ENCODE measurements at regions not wholly inside any gene's neighbourhood (a gene's known extent, or its start where the extent isn't known, plus 50 kb on each side); places are given as distances from the start of the nearest gene placed in this dataset.

- no peak for DNase-seq
Measured at GRCh38 chr1:59223198-59223597, 73.7 kb upstream of the FGGY start.

- no peak for DNase-seq
Measured at GRCh38 chr1:59223989-59224634, 72.8 kb upstream of the FGGY start.

GRCh38 chr1:59225594-59226316, 71.1 kb upstream of the FGGY start:
- DNase-seq = no peak

GRCh38 chr1:59229138-59229537, 67.8 kb upstream of the FGGY start:
- DNase-seq = no peak

- DNase-seq = no peak
Measured at GRCh38 chr1:59230622-59231021, 66.3 kb upstream of the FGGY start.

- peak; percentile 41 to 70 for DNase-seq
Measured at GRCh38 chr1:59232216-59232615, 64.7 kb upstream of the FGGY start.

GRCh38 chr1:59233444-59233843, 63.5 kb upstream of the FGGY start:
- DNase-seq = no peak

GRCh38 chr1:59236721-59237545, 60.0 kb upstream of the FGGY start:
- DNase-seq = no peak

GRCh38 chr1:59237900-59238299, 59.0 kb upstream of the FGGY start:
- DNase-seq = peak in 1 of 2 experiments; percentile 25

GRCh38 chr1:59238333-59238934, 58.5 kb upstream of the FGGY start:
- DNase-seq = peak; percentile 89 to 90

GRCh38 chr1:59238993-59239392, 57.9 kb upstream of the FGGY start:
- peak; percentile 88 to 89 for DNase-seq

- no peak for DNase-seq
Measured at GRCh38 chr1:59241909-59242308, 55.0 kb upstream of the FGGY start.

- DNase-seq = no peak
Measured at GRCh38 chr1:59242370-59242769, 54.5 kb upstream of the FGGY start.

- DNase-seq = no peak
Measured at GRCh38 chr1:59243550-59243949, 53.3 kb upstream of the FGGY start.

- DNase-seq = no peak
Measured at GRCh38 chr1:59243978-59244377, 52.9 kb upstream of the FGGY start.

- no peak for DNase-seq
Measured at GRCh38 chr1:59244891-59245290, 52.0 kb upstream of the FGGY start.
